Kidney capillary endothelial cell (primary cell): ENCODE measurements at regions not wholly inside any gene's neighbourhood (a gene's known extent, or its start where the extent isn't known, plus 50 kb on each side); places are given as distances from the start of the nearest gene placed in this dataset.

Source experiments
- DNase-seq: peaks from one replicate; pipeline ENCODE4 v3.0.0-alpha.2; 2018; ENCODE audit warnings: low spot score

DNA sequence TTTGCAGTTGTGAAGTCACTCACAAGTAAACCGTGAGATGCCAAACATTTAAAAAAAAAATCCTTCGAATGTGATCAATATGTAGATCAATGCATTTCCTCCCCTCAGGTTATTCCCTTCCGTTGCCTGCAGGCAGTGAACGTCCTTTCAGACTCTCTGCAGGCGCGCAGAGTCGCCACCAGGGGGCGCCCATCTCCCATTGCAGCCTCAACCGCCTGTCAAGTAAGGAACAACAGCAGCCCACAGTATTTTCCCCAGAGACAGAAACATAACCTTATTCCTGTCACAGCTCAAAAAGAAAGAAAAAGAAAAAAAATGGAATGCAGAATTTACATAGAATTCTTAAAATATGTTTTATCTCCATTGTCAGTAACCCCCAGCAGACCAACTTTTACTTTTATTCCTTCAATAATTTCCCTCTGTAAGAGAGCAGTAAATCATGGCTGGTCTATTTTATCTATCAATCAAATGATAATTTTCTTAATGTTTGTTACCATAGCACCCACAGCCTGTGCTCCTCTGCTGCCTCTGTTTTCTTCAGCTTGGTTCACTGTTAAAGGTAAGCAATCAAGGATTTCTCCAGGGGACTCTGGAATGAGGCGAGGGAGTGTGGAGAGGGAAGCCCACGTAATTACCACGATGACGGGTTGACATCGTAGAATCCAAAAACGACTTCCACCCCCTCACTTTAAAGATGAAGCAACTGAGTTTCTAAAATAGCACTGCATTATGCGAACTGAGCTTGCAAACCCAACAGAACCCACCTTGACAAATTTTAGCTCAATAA, 637.6 kb upstream of the ARGLU1 start:
- peak; percentile 77 for DNase-seq

- peak; percentile 86 for DNase-seq
Observed at GRCh38 chr13:107203146-107203847, 635.4 kb upstream of the ARGLU1 start.

DNA sequence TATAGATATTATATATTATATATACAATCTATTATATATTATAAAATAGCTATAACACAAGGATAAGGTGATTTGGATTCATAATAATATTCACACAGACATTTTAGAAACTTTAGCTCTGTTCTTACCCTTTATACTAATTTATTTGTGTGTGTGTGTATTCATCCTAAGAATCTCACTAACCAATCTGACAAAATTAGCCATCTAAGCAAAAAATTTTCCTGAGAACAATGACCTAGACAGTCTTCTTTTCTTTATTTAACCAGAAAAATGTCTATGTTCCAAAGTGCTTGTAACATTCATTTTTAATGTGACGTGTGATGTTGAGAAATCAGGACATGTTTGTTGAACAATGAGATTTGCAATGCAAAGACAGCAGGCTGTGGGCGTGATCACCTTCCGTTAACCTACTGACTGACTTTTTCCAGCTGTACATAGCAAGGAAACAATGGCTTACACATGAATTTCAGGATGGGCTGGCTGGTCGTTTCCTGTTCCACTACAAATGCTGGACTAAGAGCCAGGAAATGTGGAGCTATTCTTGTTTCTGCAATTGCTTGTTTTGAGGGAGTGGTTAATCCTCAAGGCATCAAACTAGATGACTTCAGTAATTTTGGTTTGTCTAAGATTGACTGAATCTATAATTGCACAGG, 634.6 kb upstream of the ARGLU1 start:
- peak; percentile 98 for DNase-seq

DNA sequence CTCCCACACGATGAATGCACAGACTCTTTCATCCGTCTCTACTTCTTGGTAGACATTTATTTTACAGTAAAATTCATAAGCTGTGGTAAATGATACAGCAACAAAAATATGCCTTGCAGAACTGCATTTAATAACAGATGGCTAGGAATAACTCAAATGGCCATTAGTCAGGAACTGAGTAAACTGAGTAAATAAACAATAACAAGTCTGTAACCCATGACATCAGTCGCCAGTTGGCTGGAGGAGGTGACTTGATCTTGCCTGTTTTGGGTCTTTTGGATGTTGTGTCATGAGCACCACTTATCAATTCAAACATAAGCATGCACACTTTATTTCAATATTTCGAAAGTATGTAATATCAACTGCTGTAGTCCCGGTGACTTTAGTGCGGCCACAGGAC, 632.6 kb upstream of the ARGLU1 start:
- no peak for DNase-seq

DNA sequence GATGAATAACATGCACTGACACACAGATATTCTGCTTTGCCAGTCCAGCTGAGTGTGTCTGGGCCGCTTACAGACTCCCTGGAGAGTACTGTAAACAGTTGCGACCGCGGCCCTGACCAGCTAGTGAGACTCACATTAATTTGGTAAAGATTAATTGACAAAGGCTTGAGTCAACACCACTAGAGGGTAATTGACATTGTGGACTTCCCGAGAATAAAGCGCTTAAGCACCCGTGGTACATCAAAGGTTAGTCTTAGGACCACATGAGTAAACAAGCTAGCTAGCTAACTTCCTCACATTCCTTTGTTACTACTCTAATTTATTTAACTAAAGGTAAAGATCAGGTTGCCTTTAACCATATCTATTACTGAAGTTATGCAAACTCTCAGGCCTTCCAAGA, 624.4 kb upstream of the ARGLU1 start:
- DNase-seq: no peak

- no peak for DNase-seq
Observed at GRCh38 chr13:107190065-107190464, 622.1 kb upstream of the ARGLU1 start.

DNA sequence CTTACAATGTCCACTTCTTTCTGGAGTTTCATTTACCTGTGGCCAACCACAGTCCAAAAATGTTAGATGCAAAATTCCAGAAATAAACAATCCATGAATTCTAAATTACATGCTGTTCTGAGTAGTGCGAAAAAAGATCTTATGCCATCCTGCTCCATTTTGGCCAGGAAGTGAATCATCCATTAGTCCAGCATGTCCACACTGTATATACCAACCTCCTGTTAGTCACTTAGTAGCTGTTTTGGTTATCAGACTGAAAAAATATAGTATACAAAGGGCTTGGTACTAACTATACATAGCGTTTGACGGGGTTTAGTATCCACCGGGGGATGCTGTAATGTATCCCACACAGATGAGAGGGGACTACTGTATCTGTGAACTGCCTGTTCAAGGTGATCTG, 618.0 kb upstream of the ARGLU1 start:
- peak; percentile 84 for DNase-seq

- no peak for DNase-seq
Observed at GRCh38 chr13:107170270-107170931, 602.5 kb upstream of the ARGLU1 start.

DNA sequence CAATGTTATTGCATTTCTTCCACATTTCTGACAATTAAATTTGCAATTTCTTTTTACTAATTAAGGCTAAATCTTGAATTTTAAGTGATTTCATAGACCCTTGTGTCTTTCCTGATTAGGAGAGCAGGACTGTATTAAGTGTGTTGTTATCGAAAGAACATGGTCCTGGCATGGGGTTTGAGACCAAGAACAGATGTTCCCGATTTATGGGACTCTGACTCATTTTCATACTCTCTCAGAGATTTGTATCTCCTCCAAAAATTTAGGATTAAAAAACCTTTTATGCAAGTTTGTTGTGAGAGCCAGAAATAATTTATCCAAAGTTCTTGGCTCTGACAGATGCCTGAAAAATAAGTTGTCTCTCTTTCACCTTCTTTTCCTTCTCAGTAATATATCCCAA, 589.3 kb upstream of the ARGLU1 start:
- DNase-seq: no peak

DNA sequence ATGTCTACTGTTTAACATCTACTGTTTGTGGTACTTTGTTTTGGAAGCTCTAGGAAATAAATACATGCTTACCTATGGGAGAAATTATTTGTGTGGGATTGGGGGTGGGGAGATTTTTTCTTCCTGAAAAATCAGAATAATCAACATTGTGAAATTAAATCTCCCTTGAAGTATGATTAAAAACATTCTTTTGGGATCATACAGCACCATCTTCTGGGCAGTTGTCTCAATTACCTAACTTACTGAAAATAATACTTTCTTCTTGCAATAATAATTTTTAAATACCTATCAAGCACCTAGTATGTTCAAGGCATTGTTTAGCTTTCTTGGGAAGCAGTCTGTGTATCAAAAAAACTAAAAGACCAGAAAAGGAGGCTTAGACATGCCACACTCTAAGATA, 576.5 kb upstream of the ARGLU1 start:
- peak; percentile 17 for DNase-seq

GRCh38 chr13:107141767-107142166, 573.8 kb upstream of the ARGLU1 start:
- DNase-seq: no peak

DNA sequence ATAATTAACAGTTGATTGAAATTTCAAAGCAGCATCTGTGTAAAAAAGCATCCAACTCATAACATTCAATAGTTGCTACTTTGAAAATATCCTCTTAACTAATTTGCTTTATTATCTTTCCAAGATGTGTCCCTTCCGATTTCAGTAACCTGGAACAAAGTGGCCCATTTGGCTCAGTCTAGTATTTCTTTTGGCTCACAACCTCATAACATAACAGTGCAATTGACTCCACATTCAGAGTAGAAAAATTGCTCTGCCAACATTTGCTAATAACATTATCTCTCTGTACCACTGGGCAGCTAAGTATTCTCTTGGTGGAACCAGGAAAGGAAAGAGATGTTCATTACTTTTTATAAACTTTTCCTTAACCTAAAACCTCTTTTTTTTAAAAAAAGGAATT, 571.1 kb upstream of the ARGLU1 start:
- DNase-seq: no peak

- DNase-seq: no peak
Observed at GRCh38 chr13:107138486-107138885, 570.5 kb upstream of the ARGLU1 start.

DNA sequence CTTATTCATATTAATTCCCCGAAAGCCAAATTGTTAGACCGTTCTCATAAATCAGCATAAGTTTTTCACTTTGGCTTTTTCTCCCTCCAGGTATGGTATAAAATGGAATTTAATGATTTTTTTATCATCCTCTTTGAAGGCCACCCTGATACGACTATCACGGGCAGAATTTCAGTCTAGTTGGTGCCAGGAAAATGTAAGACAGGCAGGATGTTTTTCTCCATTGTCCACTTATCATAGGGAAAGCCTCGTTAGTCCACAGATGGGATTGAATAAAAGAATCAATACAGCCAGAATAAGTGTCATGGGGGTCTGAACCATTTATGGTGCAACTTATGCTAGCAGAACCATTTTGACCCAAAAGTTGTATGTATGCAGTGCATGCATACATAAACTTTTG, 566.0 kb upstream of the ARGLU1 start:
- DNase-seq: no peak

DNA sequence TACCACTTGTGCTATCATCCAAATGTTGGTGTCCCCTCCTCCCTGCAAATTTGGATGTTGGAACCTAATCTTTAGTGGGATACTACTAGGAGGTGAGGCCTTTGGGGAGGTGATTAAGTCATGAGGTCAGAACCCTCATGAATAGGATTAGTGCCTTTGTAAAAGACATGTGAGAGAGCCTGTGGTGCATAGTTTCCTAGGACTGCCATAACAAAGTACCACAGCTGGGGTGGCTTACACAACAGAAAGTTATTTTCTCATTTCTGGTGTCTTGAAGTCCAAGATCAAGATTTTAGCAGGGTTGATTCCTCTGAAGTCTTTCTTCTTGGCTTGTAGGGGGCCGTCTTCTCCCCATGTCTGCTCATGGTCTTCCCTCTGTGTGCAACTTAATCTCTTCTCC, 562.6 kb upstream of the ARGLU1 start:
- no peak for DNase-seq

- DNase-seq: no peak
Observed at GRCh38 chr13:107124730-107125129, 556.8 kb upstream of the ARGLU1 start.

DNA sequence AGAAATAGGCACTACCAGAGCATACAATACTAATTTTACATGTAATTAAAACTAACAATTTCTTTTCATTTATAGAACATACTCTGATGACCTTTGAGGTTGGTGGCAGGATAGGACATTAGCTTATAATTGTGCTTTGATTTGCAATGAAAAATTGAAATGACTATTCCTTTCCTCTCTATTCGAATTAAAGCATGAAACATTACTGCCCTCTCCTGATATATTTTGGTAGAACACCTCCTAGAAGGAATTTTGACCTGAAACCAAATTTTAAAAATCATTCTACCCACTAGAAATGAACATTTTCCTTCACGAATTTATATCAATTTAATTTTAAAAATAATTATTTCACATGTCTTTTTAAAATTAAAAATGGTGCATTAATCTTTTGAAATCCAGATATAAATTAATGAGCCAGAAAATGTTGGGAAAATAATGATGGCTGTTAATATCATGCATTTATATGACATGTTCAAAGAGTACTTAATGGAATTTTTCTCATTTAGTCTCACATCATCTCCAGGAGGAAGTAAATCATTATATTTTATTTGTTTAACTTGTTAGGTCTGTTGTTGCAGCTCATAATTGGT, 556.3 kb upstream of the ARGLU1 start:
- DNase-seq: peak; percentile 44

GRCh38 chr13:107121793-107122192, 553.9 kb upstream of the ARGLU1 start:
- DNase-seq: no peak

- no peak for DNase-seq
Observed at GRCh38 chr13:107119989-107120881, 552.3 kb upstream of the ARGLU1 start.

GRCh38 chr13:107118506-107118905, 550.6 kb upstream of the ARGLU1 start:
- DNase-seq: no peak

DNA sequence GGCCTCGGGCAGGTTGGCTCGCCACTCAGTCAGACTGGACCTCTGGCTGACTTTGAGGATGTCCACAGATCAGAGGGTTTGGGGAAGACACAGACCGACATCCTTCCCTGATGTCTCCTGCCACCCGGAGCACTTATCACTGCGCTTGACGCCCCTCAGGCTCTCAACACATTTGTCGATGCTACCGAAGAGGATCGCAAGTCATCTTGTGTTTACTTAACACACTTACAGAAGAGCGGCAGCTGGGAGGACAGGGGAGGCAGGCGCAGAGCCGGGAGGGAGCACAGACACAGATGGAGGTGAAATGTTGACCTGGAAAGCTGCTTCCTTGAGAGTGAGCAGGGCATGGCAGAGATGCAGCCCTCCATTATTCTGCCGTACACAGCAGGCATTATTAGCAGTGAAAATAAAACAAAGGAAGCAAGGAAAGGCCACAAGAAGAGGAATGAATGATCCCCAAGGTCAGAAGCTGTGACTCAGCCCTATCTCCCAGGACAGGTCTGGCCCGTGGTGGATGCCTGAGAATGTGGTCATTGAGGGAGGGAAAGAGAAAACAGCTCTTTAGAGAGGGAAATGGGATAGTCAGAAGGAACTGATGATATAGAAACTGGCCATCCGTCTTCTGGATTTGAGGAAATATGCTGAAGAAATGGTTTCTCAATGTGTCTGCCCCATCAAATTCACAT, 549.5 kb upstream of the ARGLU1 start:
- DNase-seq: no peak
